NCI-H82 (cell line): ENCODE measurements at regions not wholly inside any gene's neighbourhood (a gene's known extent, or its start where the extent isn't known, plus 50 kb on each side); places are given as distances from the start of the nearest gene placed in this dataset.
"Not testable (repeated sequence)": the region's sequence is repeated elsewhere in the genome, so short reads cannot be mapped to it uniquely, and the experiment has no call there.

Experiments used
- DNase-seq: peaks from one replicate; lab custom pipeline; 2025; lab: John Stamatoyannopoulos, UW

DNA sequence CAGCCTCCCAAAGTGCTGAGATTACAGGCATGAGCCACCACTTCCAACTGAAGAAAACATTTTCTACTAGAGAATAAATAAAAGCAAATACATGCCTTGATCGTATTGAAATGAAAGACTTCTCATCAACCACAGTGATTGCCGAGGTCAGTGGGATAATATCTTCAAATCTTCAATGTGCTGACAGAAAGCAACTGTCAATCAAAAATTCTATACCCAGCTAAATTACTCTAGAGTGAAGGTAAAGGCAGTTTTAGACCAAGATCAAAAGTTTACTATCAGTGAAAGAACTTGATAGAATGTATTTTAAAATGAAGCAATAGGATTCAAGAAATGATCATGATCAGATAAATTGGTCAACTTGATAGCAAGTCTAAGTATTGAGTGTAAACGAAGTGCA, 130.6 kb downstream of the BRD1 start:
- no peak for DNase-seq

- no peak for DNase-seq
These were observed 133.0 kb downstream of the BRD1 start for GRCh38 chr22:49694462-49695260.

- DNase-seq = no peak
These were observed 133.8 kb downstream of the BRD1 start for GRCh38 chr22:49693848-49694247.

DNA sequence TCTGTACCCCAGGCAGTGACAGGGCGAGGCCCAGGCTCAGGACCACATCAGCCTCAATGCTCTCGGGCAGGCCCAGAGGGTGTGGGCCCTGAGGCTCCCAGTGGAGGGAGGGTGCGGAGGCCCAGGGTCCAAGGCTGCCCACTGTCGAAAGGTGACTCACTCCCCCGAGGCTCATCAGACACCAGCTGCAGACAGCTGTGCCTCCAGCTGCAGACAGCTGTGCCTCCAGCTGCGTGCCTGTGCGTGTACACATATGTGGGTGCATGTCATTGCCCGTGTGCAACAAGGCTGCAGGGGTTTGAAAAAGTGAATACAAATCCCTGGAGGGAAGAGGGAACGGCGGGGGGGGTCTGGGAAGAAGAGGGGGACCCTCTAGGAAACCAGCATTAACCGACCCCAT, 134.3 kb downstream of the BRD1 start:
- DNase-seq = no peak

GRCh38 chr22:49692499-49693225, 135.0 kb downstream of the BRD1 start:
- DNase-seq = no peak

- no peak for DNase-seq
These were observed 136.4 kb downstream of the BRD1 start for GRCh38 chr22:49691256-49691655.

DNA sequence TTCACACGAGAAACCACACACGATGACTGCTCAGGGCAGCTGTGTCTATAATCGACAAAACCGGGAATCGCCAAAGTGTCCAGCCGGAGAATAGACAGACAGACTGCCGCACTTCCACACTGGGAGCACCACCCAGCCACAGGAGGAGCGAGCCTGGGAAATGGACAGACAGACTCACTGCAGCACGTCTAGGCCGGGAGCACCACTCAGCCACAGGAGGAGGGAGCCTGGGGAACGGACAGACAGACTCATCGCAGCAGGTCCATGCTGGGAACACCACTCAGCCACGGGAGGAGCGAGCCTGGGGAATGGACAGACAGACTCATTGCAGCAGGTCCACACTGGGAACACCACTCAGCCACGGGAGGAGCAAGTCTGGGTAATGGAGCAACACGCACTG, 137.2 kb downstream of the BRD1 start:
- no peak for DNase-seq

DNA sequence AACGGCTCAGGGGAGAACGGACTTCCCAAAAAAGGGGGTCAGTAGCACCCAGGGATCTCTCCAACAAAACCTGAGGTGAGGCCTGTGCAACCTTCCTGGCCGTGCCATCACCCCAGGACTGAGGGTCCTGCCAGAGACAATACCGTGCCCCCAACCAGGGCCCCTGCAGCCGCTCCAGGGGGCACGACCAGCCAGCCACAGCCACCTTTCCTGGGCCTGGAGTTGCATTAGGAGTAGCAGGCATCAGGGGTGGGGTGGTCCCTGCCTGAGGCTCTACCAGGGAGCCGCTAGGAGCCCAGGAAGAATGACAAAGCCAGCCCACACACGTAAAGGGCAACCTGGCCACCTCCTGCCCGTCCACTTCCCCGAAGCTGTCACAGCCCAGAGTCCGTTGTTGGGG, 137.8 kb downstream of the BRD1 start:
- no peak for DNase-seq

- DNase-seq = no peak
These were observed 138.4 kb downstream of the BRD1 start for GRCh38 chr22:49689255-49689770.

DNA sequence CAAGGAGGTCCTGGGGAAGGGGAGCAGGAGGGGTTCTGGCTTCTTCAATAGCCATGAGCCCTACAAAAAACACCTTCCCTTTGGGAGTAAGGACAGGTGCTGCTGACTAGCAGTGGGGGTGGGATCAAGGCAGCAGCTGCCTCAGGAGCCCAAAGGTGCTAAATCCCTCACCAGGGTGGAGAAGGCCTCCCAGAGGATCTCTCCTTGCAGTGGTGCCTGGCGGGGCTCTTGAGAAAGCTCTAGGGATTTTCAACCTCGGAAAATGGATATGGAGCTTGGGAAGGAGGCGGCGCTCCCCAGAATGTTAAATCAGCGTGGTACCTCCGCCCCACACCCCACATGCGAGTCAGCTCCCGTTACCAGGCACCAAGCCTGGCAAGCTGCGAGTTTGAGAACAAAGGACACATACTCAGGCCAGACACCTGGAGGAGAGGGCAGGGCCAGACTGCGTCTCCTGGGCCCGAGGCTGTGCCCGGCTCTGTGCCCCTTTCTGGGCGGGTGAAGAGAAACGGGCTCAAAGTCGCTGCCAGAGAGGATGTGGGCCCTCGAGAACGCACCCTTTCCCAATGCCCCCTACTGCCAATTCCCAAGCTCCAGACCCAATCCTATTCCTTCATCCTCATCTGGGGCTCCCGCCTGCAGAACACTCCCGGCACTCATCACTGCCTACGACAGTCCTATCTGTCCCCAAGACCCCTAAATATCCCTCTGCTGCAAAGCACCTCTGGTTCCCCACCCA, 139.0 kb downstream of the BRD1 start:
- DNase-seq = no peak

DNA sequence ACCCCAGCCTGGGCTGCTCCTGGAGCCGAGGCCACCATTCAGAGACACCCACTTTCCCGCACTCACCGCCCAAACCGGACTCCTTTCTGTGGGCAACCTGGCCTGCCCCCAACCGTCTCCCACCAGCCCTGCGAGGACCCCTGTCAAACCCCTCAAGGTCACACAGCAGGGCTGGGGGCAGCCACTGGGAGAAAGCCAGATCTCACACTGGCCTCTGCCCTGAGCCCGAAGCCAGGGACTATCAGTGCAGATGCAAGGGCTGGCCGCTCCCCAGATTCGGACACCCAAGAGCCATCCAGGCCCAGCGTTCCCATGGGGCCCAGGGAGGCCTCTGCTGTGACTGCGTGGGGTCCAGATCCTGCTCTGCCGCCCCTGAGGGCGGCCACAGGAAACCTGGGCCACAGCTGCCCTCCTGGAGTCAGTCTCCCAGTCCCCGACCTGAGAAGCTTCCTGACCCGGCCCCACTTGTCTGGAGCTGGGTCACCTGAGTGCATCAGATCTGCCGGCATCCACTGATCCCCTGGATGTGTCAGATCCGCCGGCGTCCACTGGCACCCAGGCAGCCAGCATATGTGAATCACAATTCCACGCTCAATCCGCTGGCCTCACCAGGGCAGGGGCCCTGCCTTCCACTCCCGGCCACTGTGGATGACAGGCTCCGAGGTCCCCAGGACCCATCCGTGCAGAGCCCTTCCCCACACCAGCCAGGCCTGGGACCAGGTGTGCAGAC, 139.7 kb downstream of the BRD1 start:
- DNase-seq = no peak

GRCh38 chr22:49687333-49687732, 140.3 kb downstream of the BRD1 start:
- no peak for DNase-seq

DNA sequence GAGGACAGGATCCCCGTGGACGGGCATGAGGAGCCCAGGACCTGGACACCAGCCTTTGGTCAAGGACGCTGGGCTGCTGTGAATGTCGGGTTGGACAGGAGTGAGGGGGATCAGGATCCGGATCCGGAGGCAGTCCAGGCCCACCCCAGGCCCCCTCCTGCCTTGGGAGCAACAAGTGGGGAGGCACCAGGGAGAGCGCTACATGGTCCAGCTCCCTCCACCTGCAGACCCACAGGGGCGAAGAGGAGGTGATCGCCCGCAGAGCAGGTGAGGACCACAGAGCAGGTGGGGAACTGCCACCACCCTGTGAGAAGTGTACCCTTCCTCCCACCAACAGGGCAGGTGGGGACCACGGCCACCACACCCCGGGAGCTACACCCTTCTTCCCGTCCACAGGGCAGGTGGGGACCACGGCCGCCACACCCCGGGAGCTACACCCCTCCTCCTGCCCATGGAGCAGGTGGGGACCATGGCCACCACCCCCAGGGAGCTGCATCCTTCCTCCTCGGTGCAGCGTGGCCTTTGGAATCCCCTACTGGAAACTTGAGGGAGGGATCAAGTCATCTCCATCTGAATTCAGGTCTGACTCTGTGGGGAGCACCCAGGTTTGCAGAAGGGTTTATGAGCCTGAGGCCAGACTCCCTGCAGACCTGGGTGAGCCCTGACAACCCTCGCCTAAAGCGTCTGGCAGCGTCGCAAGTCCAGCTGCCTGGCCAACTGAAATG, 141.0 kb downstream of the BRD1 start:
- no peak for DNase-seq

GRCh38 chr22:49685686-49686085, 142.0 kb downstream of the BRD1 start:
- no peak for DNase-seq

DNA sequence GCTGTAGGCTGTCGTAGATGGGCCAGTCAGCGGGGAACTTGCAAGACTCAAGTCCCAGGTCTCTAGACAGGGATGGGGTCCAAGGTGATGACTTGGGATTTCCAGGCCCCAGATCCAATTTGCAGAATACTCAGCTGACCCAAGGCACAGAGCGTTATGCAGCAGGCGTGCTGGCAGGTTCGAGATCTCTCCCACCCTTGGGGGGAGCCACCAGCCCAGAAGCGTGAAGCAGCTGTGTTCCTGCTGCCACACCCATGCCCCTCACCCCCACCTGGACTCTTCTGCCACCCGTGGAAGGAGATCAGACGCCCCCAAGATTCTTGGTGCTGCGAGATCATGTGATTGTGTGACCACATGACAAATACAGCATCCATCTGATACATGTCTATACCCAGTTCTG, 142.6 kb downstream of the BRD1 start:
- no peak for DNase-seq

DNA sequence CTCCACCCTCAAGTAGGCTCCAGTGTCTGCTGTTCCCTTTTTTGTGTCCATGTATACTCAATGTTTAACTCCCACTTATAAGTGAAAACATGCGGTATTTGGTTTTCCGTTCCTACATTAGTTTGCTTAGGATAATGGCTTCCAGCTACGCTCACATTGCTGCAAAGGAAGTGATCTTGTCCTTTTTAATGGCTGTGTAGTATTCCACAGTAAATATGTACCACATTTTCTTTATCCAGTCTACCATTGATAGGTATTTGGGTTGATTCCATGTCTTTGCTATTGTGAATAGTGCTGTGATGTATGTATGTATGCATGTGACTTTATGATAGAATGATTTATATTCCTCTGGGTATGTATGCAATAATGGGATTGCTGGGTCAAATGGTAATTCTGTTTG, 144.6 kb downstream of the BRD1 start:
- DNase-seq = no peak

- not testable (repeated sequence) for DNase-seq
These were observed 146.9 kb downstream of the BRD1 start for GRCh38 chr22:49680819-49681218.

GRCh38 chr22:49678842-49679170, 148.9 kb downstream of the BRD1 start:
- no peak for DNase-seq

GRCh38 chr22:49678137-49678841, 149.4 kb downstream of the BRD1 start:
- no peak for DNase-seq

DNA sequence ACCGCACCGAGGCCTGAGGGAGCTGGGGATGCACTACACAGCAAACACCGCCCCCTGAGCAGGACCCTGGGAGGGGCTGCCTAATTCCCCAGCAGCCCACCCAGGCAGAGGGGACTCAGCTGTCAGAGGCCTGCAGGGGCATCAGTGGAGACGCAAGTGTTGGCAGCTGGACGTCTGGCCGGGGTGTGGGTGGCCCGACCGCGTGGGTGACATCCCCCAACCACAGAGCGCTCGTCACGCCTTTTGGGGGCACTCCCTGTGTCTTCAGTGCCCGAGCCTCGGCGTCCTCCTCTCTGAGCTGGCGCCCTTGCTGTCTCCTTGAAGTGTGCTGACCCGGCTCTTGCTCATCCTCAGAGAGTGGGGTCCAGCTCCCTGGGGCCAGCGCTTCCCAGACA, 150.2 kb downstream of the BRD1 start:
- DNase-seq = no peak
